ENCODE measurements at regions not wholly inside any gene's neighbourhood (a gene's known extent, or its start where the extent isn't known, plus 50 kb on each side); places are given as distances from the start of the nearest gene placed in this dataset.
"Not testable (repeated sequence)": the region's sequence is repeated elsewhere in the genome, so short reads cannot be mapped to it uniquely, and the experiment has no call there.

DNA sequence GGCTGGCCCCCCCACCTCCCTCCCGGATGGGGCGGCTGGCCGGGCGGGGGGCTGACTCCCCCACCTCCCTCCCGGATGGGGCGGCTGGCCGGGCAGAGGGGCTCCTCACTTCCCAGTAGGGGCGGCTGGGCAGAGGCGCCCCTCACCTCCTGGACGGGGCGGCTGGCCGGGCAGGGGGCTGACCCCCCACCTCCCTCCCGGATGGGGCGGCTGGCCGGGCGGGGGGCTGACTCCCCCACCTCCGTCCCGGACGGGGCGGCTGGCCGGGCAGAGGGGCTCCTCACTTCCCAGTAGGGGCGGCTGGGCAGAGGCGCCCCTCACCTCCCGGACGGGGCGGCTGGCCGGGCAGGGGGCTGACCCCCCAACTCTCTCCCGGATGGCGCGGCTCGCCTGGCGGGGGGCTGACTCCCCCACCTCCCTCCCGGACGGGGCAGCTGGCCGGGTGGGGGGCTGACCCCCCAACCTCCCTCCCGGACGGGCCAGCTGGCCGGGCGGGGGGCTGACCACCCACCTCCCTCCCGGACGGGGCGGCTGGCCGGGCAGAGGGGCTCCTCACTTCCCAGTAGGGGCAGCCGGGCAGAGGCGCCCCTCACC is 194.1 kb upstream of the GRIA1 start:
- DNase-seq, result not testable (repeated sequence)

DNA sequence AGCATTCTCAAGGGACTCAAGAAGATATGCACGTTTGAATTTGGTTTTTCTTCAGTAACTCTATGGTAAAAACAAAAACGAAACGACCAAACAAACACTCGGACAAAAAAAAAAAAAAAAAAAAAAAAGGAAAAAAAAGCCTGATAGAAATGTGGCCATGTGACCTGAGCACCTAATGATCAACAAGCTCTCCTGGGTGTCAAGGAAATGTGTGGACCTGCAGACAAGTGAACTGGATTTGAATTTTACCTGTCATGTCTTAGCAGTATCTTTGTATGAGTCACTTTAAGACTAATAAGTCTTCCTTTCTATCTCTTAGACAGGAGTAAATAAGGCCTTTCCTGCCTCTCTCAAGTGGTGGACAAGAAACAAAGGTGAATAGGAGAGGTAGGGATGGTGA is 190.6 kb upstream of the GRIA1 start:
- no peak for DNase-seq

DNA sequence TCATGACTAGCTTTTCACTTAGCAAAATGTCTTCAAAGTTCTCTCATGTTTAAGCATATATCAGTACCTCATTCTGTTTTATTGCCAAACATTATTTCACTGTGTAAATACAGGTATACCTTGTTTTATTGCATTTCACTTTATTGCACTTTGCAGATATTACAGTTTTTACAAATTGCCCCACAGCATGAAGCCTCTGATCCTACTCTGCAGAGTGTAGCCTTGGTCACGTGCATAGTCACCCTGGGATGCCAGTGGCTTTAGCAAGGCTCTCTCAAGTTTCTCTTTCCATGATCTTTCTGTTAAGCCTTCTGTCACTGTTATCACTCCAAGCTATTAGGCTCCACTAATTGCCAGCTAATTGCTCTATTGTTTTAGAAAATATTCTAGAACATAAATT is 182.2 kb upstream of the GRIA1 start:
- no peak for DNase-seq

DNA sequence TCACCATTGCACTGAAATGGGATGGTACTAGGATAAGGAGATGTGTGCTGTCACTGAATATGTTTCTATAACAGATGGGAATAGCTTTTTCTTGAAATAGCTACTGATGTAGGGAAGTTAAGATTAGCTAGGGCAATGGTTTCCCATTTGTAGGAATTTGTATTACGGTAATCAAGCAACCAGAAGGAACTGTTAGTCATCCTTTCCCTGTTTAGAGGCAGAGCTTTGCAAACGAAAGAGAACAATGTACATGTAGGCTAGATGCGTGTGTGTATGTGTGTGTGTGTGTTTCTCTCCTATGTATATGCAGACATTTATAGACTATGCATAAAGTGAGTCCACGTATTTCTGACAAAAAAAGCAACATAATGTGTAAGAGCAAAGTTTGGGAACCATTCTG is 171.9 kb upstream of the GRIA1 start:
- no peak for DNase-seq

DNA sequence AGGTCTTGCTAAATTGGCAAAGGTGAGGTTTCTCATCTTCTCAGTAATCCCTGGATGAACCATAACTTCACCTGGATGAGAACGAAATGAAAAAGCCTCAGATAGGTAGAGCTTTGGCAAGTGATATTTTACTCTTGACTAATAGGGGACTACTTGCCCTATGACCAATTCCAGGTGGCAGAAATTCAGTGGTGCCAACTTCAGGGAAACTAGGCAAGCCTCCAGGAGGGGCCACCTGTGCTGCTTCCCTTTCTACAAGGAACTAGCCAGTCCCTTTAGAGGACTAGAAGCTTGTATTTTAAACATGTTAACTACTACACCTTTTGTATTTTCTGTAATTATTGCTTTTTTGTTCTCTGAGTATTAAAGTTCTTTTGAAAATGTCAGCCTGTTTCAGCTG is 169.0 kb upstream of the GRIA1 start:
- DNase-seq, result no peak

DNA sequence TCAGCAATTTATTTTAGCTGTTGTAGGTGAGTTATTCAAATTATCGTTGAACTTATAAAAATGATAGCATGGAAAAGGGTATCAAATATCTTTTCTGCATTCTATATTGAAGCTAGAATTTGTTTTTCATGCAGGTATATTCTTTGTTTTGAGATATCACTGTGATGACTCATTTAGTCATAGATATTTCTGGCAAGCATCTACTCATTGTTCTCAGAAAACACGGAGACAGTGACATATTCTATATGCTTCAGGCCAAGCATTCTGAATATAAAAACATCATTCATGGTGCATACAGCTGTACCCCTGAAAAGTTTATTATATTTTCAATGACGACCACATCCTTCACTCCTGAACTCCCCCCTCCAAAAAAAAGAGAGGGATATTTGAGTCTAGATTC is 150.3 kb upstream of the GRIA1 start:
- DNase-seq, result no peak

DNA sequence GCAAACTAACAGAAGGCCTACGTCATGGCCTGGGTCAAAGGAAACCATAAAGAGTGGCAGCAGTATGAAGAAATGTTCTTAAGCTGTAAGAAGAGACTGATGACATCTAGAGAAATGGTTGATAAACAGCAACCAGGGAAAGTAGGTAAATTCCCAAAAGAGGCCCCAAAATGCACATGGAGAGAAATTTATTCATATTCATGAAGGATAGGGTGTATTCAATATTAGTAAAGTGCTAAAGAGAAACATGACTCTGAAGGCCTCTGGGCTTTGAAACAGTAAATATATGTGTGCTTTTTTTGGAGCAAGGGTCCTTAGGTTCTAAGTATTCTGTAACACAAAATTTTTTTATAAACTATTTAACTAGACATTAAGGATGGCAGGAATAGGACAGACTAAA is 149.7 kb upstream of the GRIA1 start:
- no peak for DNase-seq

DNA sequence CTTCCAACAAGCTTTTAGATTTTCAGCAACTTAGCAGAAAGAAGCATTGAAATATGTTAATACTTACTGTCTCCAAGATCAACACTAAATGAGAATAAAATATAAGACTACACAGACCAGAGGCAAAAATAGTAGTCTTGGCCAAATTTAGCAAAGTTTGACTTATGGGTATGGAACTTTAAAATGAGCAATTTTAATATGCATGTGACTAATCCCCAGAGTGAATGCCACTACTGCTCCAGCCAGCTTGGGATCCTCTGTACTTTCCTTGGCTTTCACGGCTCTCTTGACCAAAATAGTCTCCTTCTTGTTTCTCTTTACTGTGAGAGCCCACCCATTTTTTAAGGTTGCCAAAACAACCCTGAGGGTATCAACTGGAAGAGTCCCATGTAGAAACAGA is 148.0 kb upstream of the GRIA1 start:
- DNase-seq, result no peak

DNA sequence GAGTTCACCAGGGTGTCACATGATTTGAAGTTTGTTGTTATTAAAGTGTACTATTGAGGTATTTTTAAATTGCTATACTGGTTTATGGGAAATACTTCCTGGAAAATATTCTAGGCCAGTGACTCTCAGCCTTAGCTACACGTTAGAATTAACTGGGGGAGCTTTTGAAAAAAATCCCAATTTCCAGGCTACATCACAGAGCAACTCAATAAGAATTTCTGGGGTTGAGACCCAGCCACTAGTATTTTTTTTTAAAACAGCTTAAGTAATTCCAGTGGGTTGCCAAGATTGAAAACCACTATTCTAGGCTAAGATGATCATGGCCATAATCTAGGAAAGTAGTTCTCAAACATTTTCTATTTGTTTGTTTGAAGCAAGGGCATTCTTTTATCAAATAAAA is 142.9 kb upstream of the GRIA1 start:
- DNase-seq, result no peak

DNA sequence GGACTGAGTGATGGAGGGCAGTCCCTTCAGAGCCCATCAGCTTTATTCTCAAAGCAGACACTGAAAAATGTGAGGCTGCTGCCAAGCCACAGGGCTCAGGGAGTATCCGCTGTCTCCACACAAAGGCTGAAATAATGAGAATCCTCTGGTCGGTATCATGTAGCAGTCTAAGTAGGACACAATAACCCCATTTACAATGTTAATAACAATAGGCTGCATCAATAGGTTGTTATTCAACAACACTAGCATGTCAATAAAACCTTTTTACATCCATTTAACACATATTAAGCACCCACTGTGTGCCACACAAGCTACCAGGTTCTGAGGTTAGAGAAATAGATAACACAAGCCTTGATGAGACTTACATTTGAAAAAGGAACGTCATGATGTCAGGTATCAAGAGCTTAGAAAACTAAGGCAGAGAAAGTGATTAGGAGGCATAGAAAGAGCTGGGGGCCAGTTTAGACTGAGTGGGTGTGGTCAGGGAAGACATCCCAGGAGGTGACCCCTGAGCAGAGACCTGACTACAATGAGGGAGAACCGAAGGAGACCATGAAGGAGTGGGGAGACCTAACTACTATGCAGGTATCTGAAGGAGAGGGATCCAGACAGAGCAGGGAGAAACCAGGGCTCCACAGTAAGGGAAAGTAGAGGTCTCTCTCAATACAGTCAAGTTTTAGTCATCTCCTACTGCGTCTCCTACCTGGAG is 140.1 kb upstream of the GRIA1 start:
- DNase-seq, result no peak

DNA sequence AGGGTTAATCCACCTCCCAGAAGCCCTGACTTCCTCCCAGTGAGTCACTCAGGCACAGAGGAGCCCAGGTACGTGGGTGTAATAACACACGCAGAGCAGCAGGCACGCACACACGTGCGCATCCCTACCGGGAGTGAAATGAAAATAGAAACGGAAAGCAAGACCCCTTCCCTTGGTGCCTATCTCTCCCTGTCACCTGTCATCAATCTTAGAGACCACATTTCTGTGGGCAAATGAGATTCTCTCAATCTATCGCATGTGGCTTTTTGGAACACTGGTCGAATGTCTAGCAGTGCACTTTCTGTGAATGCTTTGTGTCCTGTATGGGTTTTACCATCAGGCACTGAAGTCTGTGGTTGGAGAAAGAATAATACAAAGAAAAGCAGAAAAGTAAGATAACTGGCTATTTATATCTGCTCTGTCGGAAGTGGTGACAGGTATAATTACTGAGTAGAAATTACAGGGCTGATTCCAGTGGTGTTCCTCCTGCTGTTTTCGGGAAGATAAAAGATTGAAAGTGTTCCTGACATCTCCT is 137.7 kb upstream of the GRIA1 start:
- DNase-seq, result no peak

DNA sequence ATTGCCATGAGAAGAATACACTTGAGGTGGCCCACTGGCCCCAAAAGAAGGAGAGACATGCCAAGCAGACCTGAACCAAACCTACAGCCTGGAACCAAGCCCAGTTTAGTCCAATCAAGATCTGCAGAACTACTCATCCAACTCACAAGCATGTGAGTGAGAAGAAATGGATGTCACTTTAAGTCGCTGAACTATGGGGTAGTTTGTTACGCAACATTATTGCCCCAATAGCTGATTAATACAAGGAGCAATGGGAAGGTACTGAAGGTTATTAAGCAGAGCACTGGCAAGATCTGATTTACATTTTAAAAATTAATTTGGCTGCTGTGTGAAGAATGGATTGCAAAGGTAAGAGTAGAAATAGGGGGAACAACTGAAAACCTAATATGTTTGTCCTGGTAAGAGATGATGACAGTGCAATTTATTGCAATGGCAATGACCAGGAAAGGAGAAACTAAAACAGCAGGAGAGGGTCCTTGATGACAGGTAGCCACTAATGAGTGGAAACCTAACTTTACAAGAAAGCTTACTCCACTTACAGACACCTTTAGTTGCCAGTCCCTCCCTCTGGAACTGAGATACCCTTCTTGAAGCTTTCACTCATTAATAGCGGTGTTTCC is 132.9 kb upstream of the GRIA1 start:
- no peak for DNase-seq

DNA sequence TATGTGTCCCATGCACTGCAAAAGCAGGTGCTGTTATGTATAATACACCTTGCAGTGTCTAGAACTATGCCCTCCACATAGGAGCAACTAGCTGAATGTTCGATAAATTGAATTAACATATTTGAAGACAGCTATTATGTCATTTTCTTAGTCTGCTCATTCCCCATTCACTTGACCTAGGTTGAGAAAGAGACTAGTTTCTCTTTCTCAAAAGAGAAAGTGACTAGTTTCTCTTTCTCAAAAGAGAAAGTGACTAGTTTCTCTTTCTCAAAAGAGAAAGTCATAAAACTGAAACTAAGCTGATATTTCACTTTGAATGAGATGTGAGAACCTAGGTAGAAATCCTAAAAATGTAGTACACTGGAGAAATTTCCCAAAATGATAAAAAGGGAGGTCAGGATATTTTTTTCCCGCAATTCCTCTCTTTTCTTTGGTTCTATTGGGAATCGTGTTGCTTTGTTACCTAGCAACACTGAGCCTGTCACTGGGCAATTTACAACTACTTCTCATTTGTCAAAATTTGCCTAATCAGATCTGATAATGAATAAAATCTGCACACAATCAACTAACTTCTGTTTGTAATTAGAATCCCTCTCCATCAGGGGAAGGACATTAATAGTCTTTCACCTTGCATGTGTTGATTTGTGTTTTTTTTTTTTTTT is 132.0 kb upstream of the GRIA1 start:
- DNase-seq, result no peak

DNA sequence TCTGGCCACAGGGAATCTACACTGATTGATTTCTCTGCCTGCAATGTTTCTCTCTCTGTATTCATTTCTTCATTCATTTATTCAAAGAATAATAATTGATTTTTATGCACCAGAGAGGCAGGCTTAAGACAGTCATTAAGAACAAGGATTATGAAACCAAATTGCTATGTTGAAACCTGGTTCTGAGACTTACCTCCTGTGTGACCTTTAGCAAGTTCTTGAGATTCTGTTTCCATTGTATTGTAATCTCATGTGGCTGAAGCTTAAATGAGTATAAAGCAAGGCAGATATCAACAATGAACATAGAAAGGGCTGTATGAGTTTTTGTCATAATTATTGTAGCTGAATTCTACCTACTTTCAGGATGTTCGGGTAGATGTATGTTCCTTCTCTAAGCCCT is 129.6 kb upstream of the GRIA1 start:
- no peak for DNase-seq

DNA sequence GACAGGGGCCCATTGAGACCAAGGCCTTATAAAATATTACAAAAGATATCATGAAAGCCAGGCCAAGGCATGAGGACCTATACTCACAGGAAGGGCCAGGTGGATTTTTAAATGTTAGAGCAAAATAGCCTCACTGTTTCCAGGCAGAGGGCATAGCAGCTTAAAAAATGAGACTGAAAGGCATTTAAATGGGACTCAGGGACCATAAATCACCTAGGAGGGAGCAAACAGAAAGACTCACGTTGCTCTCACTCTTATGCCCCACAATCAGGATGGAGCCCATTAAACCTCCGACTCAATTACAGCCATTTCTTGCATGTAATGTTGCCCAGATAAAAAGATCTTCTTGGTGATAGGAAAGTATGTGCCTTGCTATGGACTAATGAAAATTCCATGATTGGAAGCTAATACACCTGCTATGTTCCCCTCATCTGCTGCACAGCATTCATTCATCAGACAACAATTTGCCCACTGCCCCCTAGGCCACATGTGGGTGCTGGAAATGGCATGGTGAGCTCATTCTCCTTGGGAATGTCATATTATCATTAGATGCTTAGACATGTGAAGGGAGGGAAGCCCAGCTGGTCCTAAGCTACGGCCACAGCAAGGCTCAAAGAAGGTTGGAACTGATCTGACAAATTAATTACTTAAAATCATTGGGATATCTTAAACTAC is 128.6 kb upstream of the GRIA1 start:
- no peak for DNase-seq

DNA sequence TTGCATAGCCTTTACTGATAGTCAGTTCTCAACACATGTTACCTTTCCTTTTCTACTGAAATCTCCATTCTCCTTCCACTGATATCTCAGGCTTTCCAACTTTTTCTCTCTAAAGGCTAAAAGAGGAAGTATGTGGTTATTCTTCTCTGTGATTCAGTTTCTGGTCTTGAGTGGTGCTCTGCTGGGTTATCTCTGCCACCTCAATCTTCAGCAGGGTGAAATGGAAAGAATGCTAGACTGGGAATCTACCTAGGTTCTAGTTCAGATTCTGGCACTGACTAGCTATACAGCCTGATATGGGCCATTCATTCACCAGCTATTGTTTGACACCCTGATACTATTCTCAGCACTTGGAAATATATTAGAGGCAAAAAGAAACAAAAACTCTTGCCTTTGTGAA is 124.9 kb upstream of the GRIA1 start:
- DNase-seq, result peak; percentile 10

DNA sequence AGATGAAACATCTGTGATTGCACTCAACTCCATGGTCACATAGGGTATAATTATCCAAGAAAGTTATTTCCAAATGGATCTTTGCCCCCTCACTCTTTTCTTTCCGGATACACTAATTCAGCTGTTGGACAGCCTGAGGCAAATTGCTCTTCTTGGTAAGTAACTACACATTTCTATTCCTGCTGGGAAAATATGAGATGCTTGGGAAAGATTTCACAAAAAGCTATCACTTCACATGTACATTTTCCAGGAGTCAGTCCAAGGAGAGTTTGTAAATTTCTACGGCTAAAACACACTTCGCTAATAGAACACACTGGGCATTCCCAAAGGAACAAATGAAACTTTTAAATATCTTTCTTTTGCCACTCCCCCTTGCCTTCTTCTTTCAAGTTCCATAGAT is 123.0 kb upstream of the GRIA1 start:
- DNase-seq, result no peak

DNA sequence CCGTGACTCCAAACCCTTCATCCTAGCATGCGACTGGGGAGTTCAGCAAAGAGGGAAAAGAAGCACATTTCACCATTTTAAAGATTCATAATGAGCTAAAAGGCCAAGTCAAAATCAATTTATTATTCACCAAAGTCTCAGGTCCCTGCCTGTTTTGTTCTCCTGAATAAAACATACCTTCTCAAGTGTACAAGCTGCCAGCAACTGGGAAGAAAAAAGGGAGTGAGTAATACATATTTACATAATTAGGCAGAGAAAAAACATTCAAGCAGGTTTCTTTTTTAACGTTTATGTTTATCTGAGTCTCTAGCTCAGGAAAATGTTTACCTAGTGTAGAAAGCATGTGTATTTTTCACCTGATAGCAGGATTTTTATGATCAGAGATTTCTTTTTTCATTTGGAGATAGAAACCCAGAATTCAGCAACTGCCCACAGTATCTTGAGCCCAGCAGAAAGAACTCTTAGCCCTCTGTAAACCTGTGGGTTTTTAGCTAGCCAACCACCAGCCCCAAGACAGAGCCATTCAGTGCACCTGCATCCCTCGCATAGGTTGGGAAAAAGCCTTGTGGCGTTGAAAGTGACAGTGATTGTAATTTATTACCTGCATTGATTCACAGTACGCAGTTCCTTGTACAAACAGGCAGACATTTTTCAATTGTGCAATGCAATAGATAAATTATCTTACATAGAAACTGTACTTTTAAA is 117.9 kb upstream of the GRIA1 start:
- DNase-seq, result no peak

DNA sequence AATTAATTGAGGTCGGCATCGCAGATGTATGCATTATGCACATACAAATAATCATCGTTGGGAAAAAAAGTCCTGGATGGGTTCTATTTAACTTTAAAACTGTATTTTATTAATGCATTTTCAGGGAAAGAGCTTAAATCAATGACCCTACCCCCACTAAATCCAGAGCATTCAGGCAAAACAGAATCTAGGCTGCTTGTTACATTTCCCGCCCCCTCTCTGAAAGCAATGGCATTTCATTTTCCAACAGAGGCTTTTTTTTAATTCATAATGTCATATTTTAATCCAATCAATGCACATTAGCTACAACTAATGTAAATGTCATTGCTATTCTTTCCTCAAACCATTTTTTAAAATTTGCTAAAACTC is 117.4 kb upstream of the GRIA1 start:
- no peak for DNase-seq

DNA sequence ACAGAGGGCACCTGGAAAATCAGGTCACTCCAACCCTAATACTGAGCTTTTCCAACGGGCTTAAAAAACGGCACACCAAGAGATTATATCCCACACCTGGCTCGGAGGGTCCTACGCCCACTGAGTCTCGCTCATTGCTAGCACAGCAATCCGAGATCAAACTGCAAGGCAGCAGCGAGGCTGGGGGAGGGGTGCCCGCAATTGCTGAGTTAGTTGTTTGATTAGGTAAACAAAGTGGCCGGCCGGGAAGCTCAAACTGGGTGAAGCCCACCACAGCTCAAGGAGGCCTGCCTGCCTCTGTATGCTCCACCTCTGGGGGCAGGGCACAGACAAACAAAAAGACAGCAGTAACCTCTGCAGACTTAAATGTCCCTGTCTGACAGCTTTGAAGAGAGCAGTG is 108.8 kb upstream of the GRIA1 start:
- not testable (repeated sequence) for DNase-seq

DNA sequence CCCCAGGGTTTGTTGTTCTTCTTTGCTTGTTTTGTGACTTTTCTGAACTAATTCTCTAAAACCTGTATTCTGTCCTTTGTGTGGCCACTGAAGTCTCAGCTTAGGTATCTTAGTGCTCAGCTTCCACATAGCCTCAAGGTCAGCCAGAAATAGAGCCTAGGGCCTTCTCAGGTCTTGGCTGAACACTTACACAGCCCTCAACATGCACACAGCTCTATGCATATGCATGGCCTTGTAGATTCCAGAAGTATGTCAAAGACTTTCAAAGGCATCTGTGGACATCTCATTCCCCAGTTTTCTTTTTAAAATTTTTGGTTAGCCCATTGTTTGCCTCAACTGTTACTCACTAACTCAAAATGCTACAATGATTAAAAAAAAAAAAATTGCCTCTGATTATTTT is 99.9 kb upstream of the GRIA1 start:
- DNase-seq, result no peak

DNA sequence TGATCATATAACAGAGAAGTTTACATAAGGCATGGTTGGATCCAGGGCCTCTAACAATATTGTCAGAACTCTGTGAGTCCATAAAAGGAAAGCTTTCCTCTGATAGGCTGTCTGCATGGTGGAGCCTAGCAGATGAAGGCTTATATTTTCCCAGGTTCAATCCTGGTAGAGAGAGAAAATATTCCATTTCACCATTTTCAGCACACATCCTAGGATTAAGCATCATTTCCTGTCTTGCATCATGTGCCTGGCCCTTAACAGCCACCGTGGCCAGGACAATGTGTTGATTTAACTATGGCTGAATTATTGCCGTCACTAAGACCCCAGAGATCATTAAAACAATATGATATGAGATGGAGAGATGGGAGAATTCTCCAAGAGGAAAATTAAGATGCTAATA is 90.9 kb upstream of the GRIA1 start:
- DNase-seq, result no peak

DNA sequence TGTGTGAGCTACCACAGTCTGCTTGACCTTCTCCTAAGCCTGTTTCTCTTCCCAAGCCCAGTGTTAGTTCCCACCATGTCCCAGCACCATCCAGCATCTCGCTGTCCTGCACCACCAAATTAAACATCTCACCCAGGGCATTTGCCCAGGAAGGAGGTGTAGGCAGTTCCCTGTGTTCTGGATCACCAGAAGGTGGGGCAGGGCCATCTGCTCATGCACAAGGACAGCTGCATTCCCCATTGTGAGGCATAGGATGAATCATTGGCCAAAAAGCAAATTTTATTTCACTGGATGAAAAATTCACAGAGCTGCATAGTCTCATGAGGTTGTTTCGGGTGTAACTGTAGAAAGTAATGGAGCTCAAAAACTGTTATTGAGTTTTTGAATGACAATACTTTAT is 89.5 kb upstream of the GRIA1 start:
- no peak for DNase-seq
